Inferior parietal cortex (tissue), 1 donor: ENCODE measurements at regions not wholly inside any gene's neighbourhood (a gene's known extent, or its start where the extent isn't known, plus 50 kb on each side); places are given as distances from the start of the nearest gene placed in this dataset.
"Not testable (repeated sequence)": the region's sequence is repeated elsewhere in the genome, so short reads cannot be mapped to it uniquely, and the experiment has no call there.

Source experiments
- DNase-seq: peaks from one replicate; pipeline ENCODE4 v3.0.0-alpha.2; 2016; ENCODE audit errors: extremely low spot score

- not testable (repeated sequence) for DNase-seq
Measured at GRCh38 chr16:72729552-72729951, 318.4 kb downstream of the ZFHX3 start.

GRCh38 chr16:72728516-72728915, 319.4 kb downstream of the ZFHX3 start:
- no peak for DNase-seq

GRCh38 chr16:72727565-72727964, 320.4 kb downstream of the ZFHX3 start:
- no peak for DNase-seq

GRCh38 chr16:72725643-72726042, 322.3 kb downstream of the ZFHX3 start:
- no peak for DNase-seq

- no peak for DNase-seq
Measured at GRCh38 chr16:72723781-72724180, 324.1 kb downstream of the ZFHX3 start.

- DNase-seq = no peak
Measured at GRCh38 chr16:72722552-72722951, 325.4 kb downstream of the ZFHX3 start.

GRCh38 chr16:72721981-72722380, 325.9 kb downstream of the ZFHX3 start:
- DNase-seq = no peak

GRCh38 chr16:72715267-72715666, 332.7 kb downstream of the ZFHX3 start:
- peak; percentile 22 for DNase-seq

- DNase-seq = no peak
Measured at GRCh38 chr16:72711823-72712222, 336.1 kb downstream of the ZFHX3 start.

GRCh38 chr16:72705801-72706200, 342.1 kb downstream of the ZFHX3 start:
- no peak for DNase-seq

- no peak for DNase-seq
Measured at GRCh38 chr16:72704746-72705372, 343.1 kb downstream of the ZFHX3 start.

GRCh38 chr16:72689851-72690250, 358.1 kb downstream of the ZFHX3 start:
- DNase-seq = no peak

GRCh38 chr16:72680732-72681131, 367.2 kb downstream of the ZFHX3 start:
- no peak for DNase-seq

GRCh38 chr16:72679856-72680255, 368.1 kb downstream of the ZFHX3 start:
- no peak for DNase-seq

GRCh38 chr16:72677662-72678447, 370.1 kb downstream of the ZFHX3 start:
- no peak for DNase-seq

- DNase-seq = no peak
Measured at GRCh38 chr16:72673118-72673517, 374.8 kb downstream of the ZFHX3 start.

- no peak for DNase-seq
Measured at GRCh38 chr16:72666267-72666666, 381.7 kb downstream of the ZFHX3 start.

GRCh38 chr16:72665701-72666100, 382.2 kb downstream of the ZFHX3 start:
- DNase-seq = peak; percentile 2

- DNase-seq = peak; percentile 98
Measured at GRCh38 chr16:72664509-72665408, 383.2 kb downstream of the ZFHX3 start.

GRCh38 chr16:72664056-72664508, 383.8 kb downstream of the ZFHX3 start:
- no peak for DNase-seq

- DNase-seq = no peak
Measured at GRCh38 chr16:72658888-72659717, 388.8 kb downstream of the ZFHX3 start.
